ENCODE measurements at regions not wholly inside any gene's neighbourhood (a gene's known extent, or its start where the extent isn't known, plus 50 kb on each side); places are given as distances from the start of the nearest gene placed in this dataset.

DNA sequence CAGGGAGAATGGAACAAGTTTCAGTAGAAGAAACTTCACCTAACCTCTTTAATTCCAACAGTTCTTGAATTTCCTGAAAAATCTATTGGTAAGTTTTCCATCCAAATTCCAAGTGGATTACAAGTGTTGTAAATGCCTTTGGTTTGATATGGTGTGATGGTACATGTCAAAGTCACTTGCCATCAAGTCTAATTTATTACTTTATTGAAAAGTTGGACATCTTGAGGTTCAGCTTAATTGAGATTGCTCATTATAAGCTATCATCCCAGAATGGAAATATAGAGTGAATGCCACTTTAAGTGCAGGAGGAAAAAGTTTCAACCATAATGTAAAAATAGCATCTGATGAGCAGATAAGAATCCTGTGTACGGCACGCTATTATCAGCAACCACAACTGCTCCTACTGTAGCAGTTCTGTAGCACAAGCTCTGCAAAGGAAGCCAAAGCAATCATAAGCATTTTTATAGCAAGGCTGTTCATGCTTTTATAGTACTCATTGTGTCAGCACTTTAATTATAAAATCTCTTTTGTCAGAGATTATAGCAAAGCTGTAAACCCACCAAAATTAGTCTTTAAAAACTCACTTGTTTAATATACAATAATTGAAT lies 991.8 kb upstream of the PHF14 start:
- no peak for DNase-seq (ENCODE audit: missing footprints)
- ATAC-seq = no peak
- intact Hi-C loops (cut with DNase I) = no loop called here

DNA sequence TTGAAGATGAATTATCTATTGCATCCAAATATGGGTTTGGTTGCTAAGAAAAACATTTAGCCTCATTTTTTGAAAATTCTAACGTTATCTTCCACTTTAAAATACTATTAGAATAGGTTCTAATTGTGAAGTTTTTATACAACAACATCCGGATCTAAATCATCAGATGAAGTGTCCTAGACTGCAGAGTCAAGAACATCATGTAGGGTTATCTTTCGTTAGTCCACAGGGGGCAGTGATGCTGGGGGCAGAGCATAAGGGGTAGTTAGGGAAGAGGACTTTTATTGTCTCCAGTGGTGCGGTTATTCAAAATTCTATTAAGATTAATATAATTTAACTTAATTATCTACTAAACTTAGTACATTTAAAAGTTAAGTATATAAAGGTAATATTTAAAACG lies 990.6 kb upstream of the PHF14 start:
- ATAC-seq (no peak), DNase-seq (ENCODE audit: missing footprints) (no peak)
- intact Hi-C loops (cut with DNase I) = no loop called here

DNA sequence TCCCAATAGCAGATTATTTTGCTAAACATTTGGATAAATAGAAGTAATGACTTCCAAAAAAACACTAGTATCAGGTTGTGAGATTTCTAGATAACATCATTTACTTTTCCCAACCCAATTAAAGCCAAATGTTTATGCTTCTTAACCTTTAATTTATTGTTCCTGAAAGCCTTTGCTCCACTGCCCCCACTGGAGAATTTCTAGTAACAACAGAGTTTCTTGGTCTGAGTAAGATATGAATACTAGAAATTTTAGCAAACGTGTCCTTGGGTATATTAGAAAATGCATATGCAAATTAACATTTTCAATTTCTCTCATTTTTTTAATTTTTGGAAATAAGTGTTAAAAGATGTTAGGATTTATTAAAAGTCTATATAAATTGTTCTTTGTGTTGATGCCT lies 958.0 kb upstream of the PHF14 start:
- intact Hi-C loops (cut with DNase I) = no loop called here
- DNase-seq (ENCODE audit: missing footprints) (no peak), ATAC-seq (no peak)

GRCh38 chr7:10022480-10022879 lies 951.2 kb upstream of the PHF14 start:
- intact Hi-C loops (cut with DNase I) = no loop called here
- ATAC-seq = no peak
- no peak for DNase-seq (ENCODE audit: missing footprints)

GRCh38 chr7:10022957-10023356 lies 950.7 kb upstream of the PHF14 start:
- DNase-seq (ENCODE audit: missing footprints) (no peak), ATAC-seq (no peak)
- intact Hi-C loops (cut with DNase I) = no loop called here

DNA sequence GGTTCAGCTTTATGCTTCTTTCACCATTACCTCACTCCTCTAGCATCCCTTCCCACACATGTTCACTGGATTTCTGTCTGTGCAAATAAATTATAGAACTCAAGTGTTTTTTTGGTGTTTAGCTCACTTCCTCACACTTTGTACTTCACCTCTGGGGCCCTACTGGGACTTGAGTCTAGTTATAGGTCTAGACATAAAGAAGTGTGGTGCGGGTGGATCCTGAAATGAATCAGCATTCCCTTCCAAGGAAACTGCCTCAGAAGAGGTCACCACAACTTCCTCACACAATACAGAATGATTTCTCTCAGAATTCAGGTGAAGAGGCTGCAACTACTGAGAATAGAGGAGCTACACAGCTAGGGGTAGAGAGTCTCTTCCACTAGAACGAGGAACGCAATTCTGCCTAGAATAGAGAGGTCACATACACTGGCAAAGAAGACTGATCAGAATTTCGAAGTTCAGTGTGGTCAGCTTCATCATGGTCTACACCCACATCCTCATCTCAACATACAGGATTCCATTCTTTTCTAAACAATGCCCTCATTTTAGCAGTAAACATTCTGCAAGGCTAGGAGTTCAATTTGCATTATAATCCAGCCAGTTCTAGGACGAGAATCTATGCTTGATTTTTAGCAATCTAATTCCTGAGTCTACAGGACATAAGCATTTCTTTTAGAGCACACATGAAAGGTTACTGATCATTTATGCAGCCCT lies 938.7 kb upstream of the PHF14 start:
- intact Hi-C loops (cut with DNase I) = no loop called here
- no peak for DNase-seq (ENCODE audit: missing footprints)
- ATAC-seq = no peak

DNA sequence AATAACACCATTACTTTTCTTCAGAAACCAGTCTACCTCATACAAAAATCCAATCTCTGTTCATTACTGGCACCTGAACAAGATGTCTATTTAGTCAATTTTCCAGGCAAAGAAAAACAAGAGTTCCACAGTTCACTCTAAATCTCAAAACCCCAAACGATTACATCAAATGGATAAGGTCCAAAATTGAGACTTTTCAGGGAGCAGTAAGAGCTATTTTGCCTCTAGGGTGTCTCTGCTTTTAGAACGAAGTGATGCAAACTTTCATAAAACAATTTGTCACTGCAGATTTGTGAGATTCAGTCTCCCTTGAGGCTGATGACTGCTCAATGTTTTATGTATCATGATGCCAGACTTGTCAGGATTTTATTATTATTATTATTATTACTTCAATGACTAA lies 937.0 kb upstream of the PHF14 start:
- intact Hi-C loops (cut with DNase I) = no loop called here
- no peak for DNase-seq (ENCODE audit: missing footprints)
- no peak for ATAC-seq

DNA sequence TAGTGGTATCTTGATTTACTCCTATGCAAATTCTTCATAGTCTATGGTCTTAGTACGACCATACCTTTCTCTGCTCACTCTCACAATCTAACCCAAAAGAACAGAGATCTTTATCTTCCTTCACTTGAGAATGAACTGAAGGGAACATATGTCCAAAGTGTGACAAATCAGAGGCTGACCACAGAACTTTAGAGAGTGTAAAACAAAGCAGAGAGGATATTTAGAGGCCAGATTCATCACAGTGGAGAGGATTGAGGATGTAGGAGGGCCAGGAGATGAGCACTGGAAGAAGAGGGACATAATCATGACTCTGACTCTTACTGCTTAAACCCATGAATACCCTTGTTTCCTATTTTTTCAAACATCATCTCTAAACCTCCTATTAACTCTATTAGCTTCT lies 935.3 kb upstream of the PHF14 start:
- no peak for ATAC-seq
- intact Hi-C loops (cut with DNase I) = no loop called here
- no peak for DNase-seq (ENCODE audit: missing footprints)

DNA sequence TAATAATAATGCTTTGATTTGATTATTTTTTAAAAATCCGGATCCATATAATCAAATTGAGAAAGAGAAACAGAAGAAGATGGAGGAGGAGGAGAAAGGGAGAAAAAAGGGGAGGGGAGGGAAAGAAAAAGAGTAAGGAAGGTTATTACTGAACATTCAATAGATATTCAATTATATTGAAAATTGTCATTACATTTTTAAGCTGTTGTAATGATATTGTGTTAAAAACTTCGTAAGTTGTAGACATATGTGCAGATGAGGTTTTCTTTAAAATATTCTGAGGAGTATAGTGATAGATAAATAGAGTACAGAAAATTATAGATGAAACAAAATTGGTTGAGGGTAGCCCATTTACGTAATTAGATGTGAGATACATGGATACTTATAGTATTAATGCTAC lies 933.0 kb upstream of the PHF14 start:
- intact Hi-C loops (cut with DNase I) = no loop called here
- DNase-seq (ENCODE audit: missing footprints) (no peak), ATAC-seq (no peak)

DNA sequence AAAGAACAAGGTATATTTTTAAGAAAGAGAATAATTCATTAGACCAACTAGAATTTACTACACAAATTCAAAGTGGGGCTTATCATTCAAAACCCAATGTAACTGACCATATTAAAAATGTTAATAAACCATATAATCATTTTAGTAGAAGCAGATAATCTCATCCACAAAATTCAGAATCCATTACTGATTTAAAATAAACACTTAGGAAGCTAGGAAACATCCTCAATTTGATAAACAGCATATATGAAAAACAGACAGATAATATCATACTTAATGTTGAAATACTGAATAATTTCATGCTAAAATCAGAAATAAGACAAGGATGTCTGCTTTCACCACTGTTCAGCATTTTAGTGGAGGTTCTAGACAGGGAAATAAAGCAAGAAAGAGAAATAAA lies 902.8 kb upstream of the PHF14 start:
- no peak for ATAC-seq
- intact Hi-C loops (cut with DNase I) = no loop called here
- DNase-seq (ENCODE audit: missing footprints) = no peak

GRCh38 chr7:10075866-10076265 lies 897.8 kb upstream of the PHF14 start:
- DNase-seq (ENCODE audit: missing footprints) (no peak), ATAC-seq (no peak)
- intact Hi-C loops (cut with DNase I) = no loop called here

DNA sequence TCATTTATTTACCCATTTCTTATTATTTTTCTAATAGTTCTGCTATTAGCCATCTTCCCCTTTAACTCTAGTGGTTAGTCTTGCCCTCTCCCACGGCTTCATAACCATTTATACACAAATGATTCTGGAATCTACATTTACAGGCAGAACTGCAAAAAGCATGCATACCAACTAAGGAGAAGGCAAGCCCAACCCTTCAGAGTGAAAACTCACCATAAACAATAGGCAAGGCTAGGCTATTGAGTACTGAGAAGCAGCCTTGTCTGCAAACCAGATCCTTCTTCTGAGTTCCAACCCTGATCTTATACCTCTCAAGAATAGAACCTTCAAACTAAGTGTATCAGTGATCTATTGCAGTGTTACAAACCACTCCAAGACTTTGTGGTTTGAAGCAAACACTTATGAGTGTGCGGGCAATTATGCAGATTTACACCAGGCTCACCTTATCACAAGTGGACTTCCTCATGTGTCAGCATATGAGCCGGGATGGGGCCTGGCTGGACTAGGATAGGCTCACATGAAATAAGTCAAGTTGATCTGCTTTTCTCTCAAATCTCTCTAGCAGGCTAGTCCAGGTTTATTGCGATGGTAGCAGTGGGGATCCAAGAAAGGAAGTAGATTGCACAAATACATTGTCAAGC lies 896.9 kb upstream of the PHF14 start:
- ATAC-seq = no peak
- no peak for DNase-seq (ENCODE audit: missing footprints)
- intact Hi-C loops (cut with DNase I) = no loop called here

DNA sequence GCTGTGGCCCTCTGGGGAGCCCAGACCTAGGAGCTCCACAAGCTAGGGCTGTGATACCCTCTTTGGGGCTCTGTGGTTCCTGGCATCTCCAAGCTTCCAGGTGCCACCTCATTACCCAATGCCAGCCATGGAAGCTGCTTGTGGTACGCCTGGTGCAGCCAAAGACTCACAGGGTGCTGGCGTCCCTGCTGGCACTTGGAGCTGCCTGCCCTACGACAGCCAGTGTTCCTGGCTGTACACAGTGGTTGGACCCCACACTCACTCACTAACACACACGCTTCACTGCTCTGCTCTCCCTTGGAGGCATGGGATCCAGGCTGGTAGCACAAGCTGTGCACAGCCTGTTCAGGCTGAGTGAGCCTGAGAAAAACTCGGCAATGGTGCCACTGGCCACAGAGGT lies 894.1 kb upstream of the PHF14 start:
- ATAC-seq (no peak), DNase-seq (ENCODE audit: missing footprints) (no peak)
- intact Hi-C loops (cut with DNase I) = no loop called here

GRCh38 chr7:10082896-10083295 lies 890.8 kb upstream of the PHF14 start:
- intact Hi-C loops (cut with DNase I) = no loop called here
- ATAC-seq (no peak), DNase-seq (ENCODE audit: missing footprints) (no peak)

- DNase-seq (ENCODE audit: missing footprints) (no peak), ATAC-seq (no peak)
- intact Hi-C loops (cut with DNase I) = no loop called here
Observed at GRCh38 chr7:10083766-10084165, 889.9 kb upstream of the PHF14 start.

DNA sequence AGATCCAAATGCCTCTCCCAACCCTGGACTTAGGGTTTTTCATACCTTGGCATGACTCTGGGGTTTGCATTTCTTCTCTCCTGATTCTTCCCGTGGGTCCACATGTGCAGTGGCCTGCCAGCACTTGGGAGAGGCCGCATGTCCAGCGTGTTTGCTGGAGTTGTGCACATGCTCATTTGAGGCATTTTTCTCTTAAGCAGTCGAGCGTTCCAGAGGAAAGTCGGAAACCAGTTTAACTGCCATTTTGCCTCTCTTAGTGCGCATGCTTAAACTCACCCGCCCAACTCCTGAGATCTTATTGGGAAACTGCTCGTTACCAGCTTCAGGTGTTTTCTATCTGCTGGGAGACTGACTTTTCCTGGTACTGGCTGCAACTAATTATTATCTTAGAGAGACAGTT lies 888.4 kb upstream of the PHF14 start:
- intact Hi-C loops (cut with DNase I) = no loop called here
- no peak for ATAC-seq
- DNase-seq (ENCODE audit: missing footprints) = no peak

DNA sequence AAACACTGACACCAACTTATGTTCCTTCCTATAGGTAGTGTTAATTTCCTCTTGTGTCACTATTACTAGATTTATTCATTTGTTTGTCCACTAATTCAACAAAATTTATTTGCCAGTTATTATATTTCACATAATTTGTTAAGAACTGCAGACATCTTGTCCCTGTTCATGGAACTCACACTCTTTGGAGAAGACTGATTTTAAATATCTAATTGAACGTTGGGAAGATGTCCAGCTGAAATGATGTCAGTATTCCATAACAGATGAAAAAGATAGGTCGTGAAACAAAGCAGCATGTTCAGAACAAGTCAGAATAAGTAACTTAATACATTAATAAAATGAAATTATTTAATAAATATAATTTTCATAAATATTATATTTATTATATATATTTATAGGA lies 873.1 kb upstream of the PHF14 start:
- ATAC-seq (no peak), DNase-seq (ENCODE audit: missing footprints) (no peak)
- intact Hi-C loops (cut with DNase I) = no loop called here

GRCh38 chr7:10101351-10101750 lies 872.3 kb upstream of the PHF14 start:
- DNase-seq (ENCODE audit: missing footprints) (no peak), ATAC-seq (no peak)
- intact Hi-C loops (cut with DNase I) = no loop called here

GRCh38 chr7:10104292-10104691 lies 869.4 kb upstream of the PHF14 start:
- ATAC-seq = no peak
- no peak for DNase-seq (ENCODE audit: missing footprints)
- intact Hi-C loops (cut with DNase I) = no loop called here

- DNase-seq (ENCODE audit: missing footprints) (no peak), ATAC-seq (no peak)
- intact Hi-C loops (cut with DNase I) = no loop called here
Observed at GRCh38 chr7:10106609-10107008, 867.1 kb upstream of the PHF14 start.

- ATAC-seq = no peak
- no peak for DNase-seq (ENCODE audit: missing footprints)
- intact Hi-C loops (cut with DNase I) = no loop called here
Observed at GRCh38 chr7:10116511-10116910, 857.2 kb upstream of the PHF14 start.
